ENCODE measurements at regions not wholly inside any gene's neighbourhood (a gene's known extent, or its start where the extent isn't known, plus 50 kb on each side); places are given as distances from the start of the nearest gene placed in this dataset.

DNA sequence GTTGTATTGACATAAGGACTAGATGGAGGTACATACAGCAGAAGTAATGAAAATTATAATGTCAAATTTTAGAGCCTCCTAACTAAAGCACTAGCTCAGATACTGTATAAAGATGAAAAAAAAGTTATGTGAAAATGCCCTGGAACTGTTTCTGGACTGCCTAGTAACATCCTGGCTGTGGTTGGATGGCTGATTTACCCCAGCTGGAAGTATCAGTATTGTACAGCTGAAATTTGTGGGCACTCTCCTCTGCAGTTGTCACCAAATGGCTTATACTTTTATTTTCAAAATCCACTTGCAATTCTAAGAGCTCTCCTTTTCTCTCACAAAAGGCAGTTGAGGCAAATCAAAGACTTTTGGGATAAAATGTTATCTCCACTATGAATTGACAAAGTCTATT lies 239.2 kb downstream of the RPIA start:
- Histone ChIP-seq H3K9me2 (ENCODE audit: insufficient read depth, low read length) (no peaks in the 10 kb centered on the region), H3K27ac (ENCODE audit: low read length) (no peak overlapping the region), H3K36me3 (ENCODE audit: insufficient read depth, low read length) (no peaks in the 10 kb centered on the region), H3K79me2 (replicated peaks; ENCODE audit: insufficient read depth, low read length) (no peaks in the 10 kb centered on the region), H3K9me3 (ENCODE audit: low read length) (no peaks in the 10 kb centered on the region), H2AFZ (ENCODE audit: low read depth, low read length) (no peak overlapping the region), H3K27me3 (ENCODE audit: insufficient read depth, low read depth, low read length) (no peaks in the 10 kb centered on the region), H3K9ac (ENCODE audit: low read length) (no peak overlapping the region), H3K4me2 (ENCODE audit: low read length) (no peak overlapping the region), H3K4me3 (ENCODE audit: low read length) (no peak overlapping the region), H3F3A (ENCODE audit: insufficient read depth, low read length, poor library complexity, severe bottlenecking) (no peaks in the 10 kb centered on the region), H4K20me1 (ENCODE audit: insufficient read depth) (no peaks in the 10 kb centered on the region)
- TF ChIP-seq RAD21 (conservative IDR thresholded peaks at IDR 0.05) (no peak), CTCF (IDR thresholded peaks at IDR 0.05; ENCODE audit: poor library complexity, severe bottlenecking) (no peak), POLR2AphosphoS5 (IDR thresholded peaks at IDR 0.05) (no peak), EZH2 (IDR thresholded peaks at IDR 0.05; ENCODE audit: borderline replicate concordance, insufficient read depth, low read length, poor library complexity, severe bottlenecking) (no peak), EP300 (conservative IDR thresholded peaks at IDR 0.05; ENCODE audit: poor library complexity, severe bottlenecking) (no peak), MXI1 (conservative IDR thresholded peaks at IDR 0.05; ENCODE audit: poor library complexity, severe bottlenecking) (no peak), SMC3 (conservative IDR thresholded peaks at IDR 0.05; ENCODE audit: poor library complexity) (no peak), TAF1 (IDR thresholded peaks at IDR 0.05; ENCODE audit: low read depth) (no peak)
- TF ChIP-seq, protein P1, sequence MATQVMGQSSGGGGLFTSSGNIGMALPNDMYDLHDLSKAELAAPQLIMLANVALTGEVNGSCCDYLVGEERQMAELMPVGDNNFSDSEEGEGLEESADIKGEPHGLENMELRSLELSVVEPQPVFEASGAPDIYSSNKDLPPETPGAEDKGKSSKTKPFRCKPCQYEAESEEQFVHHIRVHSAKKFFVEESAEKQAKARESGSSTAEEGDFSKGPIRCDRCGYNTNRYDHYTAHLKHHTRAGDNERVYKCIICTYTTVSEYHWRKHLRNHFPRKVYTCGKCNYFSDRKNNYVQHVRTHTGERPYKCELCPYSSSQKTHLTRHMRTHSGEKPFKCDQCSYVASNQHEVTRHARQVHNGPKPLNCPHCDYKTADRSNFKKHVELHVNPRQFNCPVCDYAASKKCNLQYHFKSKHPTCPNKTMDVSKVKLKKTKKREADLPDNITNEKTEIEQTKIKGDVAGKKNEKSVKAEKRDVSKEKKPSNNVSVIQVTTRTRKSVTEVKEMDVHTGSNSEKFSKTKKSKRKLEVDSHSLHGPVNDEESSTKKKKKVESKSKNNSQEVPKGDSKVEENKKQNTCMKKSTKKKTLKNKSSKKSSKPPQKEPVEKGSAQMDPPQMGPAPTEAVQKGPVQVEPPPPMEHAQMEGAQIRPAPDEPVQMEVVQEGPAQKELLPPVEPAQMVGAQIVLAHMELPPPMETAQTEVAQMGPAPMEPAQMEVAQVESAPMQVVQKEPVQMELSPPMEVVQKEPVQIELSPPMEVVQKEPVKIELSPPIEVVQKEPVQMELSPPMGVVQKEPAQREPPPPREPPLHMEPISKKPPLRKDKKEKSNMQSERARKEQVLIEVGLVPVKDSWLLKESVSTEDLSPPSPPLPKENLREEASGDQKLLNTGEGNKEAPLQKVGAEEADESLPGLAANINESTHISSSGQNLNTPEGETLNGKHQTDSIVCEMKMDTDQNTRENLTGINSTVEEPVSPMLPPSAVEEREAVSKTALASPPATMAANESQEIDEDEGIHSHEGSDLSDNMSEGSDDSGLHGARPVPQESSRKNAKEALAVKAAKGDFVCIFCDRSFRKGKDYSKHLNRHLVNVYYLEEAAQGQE (IDR thresholded peaks at IDR 0.05; ENCODE audit: borderline replicate concordance): no peak

DNA sequence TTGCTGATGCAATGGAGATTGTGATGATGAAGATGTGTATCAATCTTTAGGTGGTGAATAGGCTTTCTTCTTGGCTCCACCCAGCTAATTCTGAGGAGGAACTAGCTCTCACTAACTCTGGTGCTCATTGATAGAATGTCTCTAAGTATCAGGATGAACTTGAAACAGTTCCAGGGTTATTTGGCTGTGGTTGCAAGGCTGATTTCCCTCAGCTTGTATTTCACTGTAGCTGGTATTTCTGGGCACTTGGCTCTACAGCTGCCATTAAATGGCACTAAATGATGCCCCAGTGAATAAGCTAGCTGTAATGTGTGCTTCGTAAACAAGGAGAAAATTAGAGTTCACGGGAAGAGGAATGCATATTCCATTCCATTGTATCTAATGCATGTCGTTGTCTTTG lies 241.2 kb downstream of the RPIA start:
- H3K27ac ChIP-seq (ENCODE audit: low read length): no peak overlapping the region
- H3K36me3 ChIP-seq (ENCODE audit: insufficient read depth, low read length): no peaks in the 10 kb centered on the region
- no peaks in the 10 kb centered on the region for H3K27me3 ChIP-seq (ENCODE audit: insufficient read depth, low read depth, low read length)
- TF ChIP-seq EP300 (conservative IDR thresholded peaks at IDR 0.05; ENCODE audit: poor library complexity, severe bottlenecking) (no peak), POLR2AphosphoS5 (IDR thresholded peaks at IDR 0.05) (no peak), SMC3 (conservative IDR thresholded peaks at IDR 0.05; ENCODE audit: poor library complexity) (no peak), MXI1 (conservative IDR thresholded peaks at IDR 0.05; ENCODE audit: poor library complexity, severe bottlenecking) (no peak), EZH2 (IDR thresholded peaks at IDR 0.05; ENCODE audit: borderline replicate concordance, insufficient read depth, low read length, poor library complexity, severe bottlenecking) (no peak), TAF1 (IDR thresholded peaks at IDR 0.05; ENCODE audit: low read depth) (no peak), RAD21 (conservative IDR thresholded peaks at IDR 0.05) (no peak)
- TF ChIP-seq, protein P1 (IDR thresholded peaks at IDR 0.05; ENCODE audit: borderline replicate concordance): no peak
- no peaks in the 10 kb centered on the region for H3K9me3 ChIP-seq (ENCODE audit: low read length)
- H3K4me2 ChIP-seq (ENCODE audit: low read length): no peak overlapping the region
- H3K9me2 ChIP-seq (ENCODE audit: insufficient read depth, low read length): no peaks in the 10 kb centered on the region
- no peaks in the 10 kb centered on the region for H3F3A ChIP-seq (ENCODE audit: insufficient read depth, low read length, poor library complexity, severe bottlenecking)
- no peak overlapping the region for H3K4me3 ChIP-seq (ENCODE audit: low read length)
- H3K79me2 ChIP-seq (replicated peaks; ENCODE audit: insufficient read depth, low read length): no peaks in the 10 kb centered on the region
- no peak overlapping the region for H2AFZ ChIP-seq (ENCODE audit: low read depth, low read length)
- no peaks in the 10 kb centered on the region for H4K20me1 ChIP-seq (ENCODE audit: insufficient read depth)
- H3K9ac ChIP-seq (ENCODE audit: low read length): no peak overlapping the region
